ENCODE measurements at regions not wholly inside any gene's neighbourhood (a gene's known extent, or its start where the extent isn't known, plus 50 kb on each side); places are given as distances from the start of the nearest gene placed in this dataset.

- TF ChIP-seq, protein P1, sequence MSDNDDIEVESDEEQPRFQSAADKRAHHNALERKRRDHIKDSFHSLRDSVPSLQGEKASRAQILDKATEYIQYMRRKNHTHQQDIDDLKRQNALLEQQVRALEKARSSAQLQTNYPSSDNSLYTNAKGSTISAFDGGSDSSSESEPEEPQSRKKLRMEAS (IDR thresholded peaks at IDR 0.05; ENCODE audit: low read depth): no peak
- TF ChIP-seq, protein P2, sequence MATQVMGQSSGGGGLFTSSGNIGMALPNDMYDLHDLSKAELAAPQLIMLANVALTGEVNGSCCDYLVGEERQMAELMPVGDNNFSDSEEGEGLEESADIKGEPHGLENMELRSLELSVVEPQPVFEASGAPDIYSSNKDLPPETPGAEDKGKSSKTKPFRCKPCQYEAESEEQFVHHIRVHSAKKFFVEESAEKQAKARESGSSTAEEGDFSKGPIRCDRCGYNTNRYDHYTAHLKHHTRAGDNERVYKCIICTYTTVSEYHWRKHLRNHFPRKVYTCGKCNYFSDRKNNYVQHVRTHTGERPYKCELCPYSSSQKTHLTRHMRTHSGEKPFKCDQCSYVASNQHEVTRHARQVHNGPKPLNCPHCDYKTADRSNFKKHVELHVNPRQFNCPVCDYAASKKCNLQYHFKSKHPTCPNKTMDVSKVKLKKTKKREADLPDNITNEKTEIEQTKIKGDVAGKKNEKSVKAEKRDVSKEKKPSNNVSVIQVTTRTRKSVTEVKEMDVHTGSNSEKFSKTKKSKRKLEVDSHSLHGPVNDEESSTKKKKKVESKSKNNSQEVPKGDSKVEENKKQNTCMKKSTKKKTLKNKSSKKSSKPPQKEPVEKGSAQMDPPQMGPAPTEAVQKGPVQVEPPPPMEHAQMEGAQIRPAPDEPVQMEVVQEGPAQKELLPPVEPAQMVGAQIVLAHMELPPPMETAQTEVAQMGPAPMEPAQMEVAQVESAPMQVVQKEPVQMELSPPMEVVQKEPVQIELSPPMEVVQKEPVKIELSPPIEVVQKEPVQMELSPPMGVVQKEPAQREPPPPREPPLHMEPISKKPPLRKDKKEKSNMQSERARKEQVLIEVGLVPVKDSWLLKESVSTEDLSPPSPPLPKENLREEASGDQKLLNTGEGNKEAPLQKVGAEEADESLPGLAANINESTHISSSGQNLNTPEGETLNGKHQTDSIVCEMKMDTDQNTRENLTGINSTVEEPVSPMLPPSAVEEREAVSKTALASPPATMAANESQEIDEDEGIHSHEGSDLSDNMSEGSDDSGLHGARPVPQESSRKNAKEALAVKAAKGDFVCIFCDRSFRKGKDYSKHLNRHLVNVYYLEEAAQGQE (IDR thresholded peaks at IDR 0.05; ENCODE audit: low read depth, low read length): no peak
Measured at GRCh38 chr2:118301248-118301647, 213.0 kb downstream of the INSIG2 start.
